Right atrium auricular region (tissue), 2 donors: ENCODE measurements at regions not wholly inside any gene's neighbourhood (a gene's known extent, or its start where the extent isn't known, plus 50 kb on each side); places are given as distances from the start of the nearest gene placed in this dataset.

Experiments
- DNase-seq: peaks from one replicate; pipeline ENCODE4 v3.0.0-alpha.2; 2019; ENCODE audit warnings: low spot score
- H3K27ac ChIP-seq, 2 donors: fragments of 200-600 bp; sonication (generic); 1 replicate in 1 of 2; 2 replicates in 1 of 2; pipeline ENCODE4 v1.5.1; 2016 to 2019
- H3K27me3 ChIP-seq, 2 donors: fragments of 200-600 bp; sonication (generic); one replicate each; pipeline versions ENCODE4 v1.5.1 to v1.6.0; 2017 to 2019
- H3K36me3 ChIP-seq: fragments of 200-600 bp; sonication (generic); one replicate; pipeline ENCODE4 v1.5.1; 2016
- H3K4me1 ChIP-seq, 2 donors: fragments of 200-600 bp; sonication (generic); one replicate each; pipeline versions ENCODE4 v1.5.1 to v1.6.0; 2017 to 2019
- H3K4me3 ChIP-seq, 2 donors: fragments of 200-600 bp; sonication (generic); 1 replicate in 1 of 2; 2 replicates in 1 of 2; pipeline ENCODE4 v1.5.1; 2017 to 2019; ENCODE audit warnings: mild to moderate bottlenecking in 1 of 2, moderate library complexity in 1 of 2
- H3K9me3 ChIP-seq, 2 donors: fragments of 200-600 bp; sonication (generic); one replicate each; pipeline ENCODE4 v1.5.1; 2019
- TF ChIP-seq, protein P1 (sequence below), 2 donors: fragments of 200-600 bp; sonication (generic); IDR thresholded peaks; one replicate each; pipeline ENCODE4 v1.5.1; 2019; ENCODE audit warnings: antibody characterized with exemption in 2 of 2

DNA sequence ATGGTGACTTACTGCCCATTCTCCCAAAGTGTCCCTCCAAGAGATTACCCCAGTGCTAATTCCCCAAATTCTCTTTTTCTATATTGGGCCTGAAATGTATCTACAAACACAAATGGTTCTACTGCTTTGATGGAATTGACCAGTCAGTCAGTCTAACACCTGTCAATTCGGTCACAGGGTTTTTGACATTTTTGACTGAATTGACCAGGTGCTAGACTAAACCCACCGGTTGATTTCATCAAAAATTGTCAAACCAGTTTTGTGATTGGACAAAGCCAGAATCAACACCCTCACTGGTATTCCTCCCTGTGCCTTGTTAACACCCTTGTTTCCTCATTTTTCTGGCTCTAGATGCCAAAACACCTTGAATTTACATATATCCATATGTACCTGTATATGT is 398.4 kb upstream of the NR2F2 start:
- no peak for DNase-seq
- TF ChIP-seq, protein P1, sequence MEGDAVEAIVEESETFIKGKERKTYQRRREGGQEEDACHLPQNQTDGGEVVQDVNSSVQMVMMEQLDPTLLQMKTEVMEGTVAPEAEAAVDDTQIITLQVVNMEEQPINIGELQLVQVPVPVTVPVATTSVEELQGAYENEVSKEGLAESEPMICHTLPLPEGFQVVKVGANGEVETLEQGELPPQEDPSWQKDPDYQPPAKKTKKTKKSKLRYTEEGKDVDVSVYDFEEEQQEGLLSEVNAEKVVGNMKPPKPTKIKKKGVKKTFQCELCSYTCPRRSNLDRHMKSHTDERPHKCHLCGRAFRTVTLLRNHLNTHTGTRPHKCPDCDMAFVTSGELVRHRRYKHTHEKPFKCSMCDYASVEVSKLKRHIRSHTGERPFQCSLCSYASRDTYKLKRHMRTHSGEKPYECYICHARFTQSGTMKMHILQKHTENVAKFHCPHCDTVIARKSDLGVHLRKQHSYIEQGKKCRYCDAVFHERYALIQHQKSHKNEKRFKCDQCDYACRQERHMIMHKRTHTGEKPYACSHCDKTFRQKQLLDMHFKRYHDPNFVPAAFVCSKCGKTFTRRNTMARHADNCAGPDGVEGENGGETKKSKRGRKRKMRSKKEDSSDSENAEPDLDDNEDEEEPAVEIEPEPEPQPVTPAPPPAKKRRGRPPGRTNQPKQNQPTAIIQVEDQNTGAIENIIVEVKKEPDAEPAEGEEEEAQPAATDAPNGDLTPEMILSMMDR (IDR thresholded peaks at IDR 0.05) = no peak
- H3K27ac ChIP-seq = no peak overlapping the region
- H3K36me3 ChIP-seq = no peaks in the 10 kb centered on the region
- H3K4me1 ChIP-seq = peaks cover 0 to 11% of the 10 kb centered on the region in 2 donors
- no peak overlapping the region for H3K4me3 ChIP-seq
- H3K27me3 ChIP-seq = no peaks in the 10 kb centered on the region
- no peaks in the 10 kb centered on the region for H3K9me3 ChIP-seq

DNA sequence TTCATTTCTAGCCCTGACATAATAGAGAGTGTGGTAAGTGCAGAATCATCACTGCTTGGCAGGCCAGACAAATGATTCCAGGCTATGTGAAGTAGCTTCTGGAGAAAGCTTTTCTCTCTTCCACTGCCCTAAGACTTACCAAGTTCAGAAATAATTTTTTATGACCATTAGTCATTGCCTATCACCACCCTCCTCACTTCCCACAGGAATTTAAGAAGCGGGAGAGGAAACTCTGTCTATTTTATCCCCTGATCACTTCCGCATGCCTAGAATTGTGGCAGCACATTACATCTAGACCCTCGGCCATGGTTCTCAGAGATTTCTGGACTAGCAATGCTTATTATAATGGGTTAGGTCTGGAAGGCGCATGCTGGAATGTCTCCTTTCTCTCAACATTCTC is 397.8 kb upstream of the NR2F2 start:
- no peaks in the 10 kb centered on the region for H3K27me3 ChIP-seq
- H3K27ac ChIP-seq = no peak overlapping the region
- no peak for DNase-seq
- no peaks in the 10 kb centered on the region for H3K9me3 ChIP-seq
- no peak overlapping the region for H3K4me3 ChIP-seq
- H3K4me1 ChIP-seq = peaks cover 0 to 11% of the 10 kb centered on the region in 2 donors
- H3K36me3 ChIP-seq = no peaks in the 10 kb centered on the region
- TF ChIP-seq, protein P1 (IDR thresholded peaks at IDR 0.05) = no peak

DNA sequence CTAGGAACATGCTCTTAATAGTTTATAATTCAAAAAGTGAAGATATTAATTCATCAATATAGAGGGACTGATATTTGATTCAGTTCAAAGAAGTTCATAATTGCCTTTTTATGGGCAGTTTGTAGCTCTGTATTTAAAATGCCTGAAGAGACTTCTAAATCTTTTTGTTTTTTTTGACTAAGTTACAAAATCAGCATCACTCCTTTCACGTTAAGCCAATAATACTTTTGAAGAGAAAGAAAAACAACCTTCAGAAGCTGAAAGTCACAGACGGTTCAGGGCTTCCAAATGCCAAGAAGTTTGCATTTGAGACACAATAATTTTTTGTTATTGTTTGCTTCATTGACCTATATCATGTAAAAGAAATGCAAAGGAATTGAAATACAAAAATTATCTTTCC is 394.6 kb upstream of the NR2F2 start:
- Histone ChIP-seq H3K27ac (no peak overlapping the region), H3K36me3 (no peaks in the 10 kb centered on the region), H3K4me1 (peaks cover 0 to 8% of the 10 kb centered on the region in 2 donors), H3K9me3 (no peaks in the 10 kb centered on the region), H3K4me3 (no peak overlapping the region), H3K27me3 (no peaks in the 10 kb centered on the region)
- TF ChIP-seq, protein P1 (IDR thresholded peaks at IDR 0.05) = no peak
- DNase-seq = no peak

DNA sequence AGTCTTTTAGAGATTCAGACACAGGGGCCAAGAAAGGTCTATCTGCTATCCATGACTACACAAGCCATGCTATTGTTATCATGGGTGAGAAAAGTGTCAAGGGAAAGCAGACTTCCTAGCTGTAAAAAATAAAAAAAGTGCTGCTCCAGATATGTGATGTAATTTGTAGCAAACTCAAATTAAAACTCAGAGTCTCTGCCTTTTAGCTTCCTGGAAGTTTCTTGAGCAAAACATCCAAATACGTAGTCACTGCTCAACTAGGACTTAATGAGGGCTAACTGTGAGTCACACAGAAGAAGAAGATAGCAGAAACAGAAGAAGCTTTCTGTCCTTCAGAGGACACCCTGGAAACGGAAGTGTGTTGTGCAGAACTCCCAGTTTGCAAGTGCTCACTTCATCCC is 393.4 kb upstream of the NR2F2 start:
- Histone ChIP-seq H3K9me3 (no peaks in the 10 kb centered on the region), H3K36me3 (no peaks in the 10 kb centered on the region), H3K27ac (no peak overlapping the region), H3K4me3 (no peak overlapping the region), H3K4me1 (no peaks in the 10 kb centered on the region), H3K27me3 (no peaks in the 10 kb centered on the region)
- no peak for DNase-seq
- TF ChIP-seq, protein P1 (IDR thresholded peaks at IDR 0.05) = no peak

DNA sequence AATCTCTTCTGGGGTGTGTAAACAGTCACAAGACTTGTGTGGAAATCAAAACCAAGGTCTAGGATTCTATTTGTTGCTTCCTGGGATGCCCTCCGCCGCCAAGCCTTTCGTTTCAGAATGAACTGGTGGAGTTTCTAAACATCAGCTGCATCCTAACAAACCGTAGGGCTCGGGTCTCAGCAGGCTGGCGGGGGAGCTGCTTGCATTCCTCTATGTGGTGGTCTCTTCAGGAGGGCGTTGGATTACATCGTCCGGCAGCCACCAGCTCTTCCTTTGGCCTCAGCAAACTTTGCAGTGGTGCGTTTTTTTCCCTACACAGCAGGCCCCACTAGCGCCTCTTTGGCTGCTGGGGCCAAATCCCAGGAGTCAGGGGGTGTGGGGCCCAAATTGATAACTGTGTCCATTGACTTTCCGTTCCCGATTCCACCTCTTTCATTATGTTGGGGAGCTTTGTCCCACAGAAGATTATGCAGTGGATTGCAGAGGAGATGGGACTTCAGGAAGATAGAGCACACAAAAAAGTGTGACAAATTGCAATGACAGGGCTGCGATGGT is 390.0 kb upstream of the NR2F2 start:
- Histone ChIP-seq H3K27ac (no peak overlapping the region), H3K4me3 (no peak overlapping the region), H3K4me1 (no peaks in the 10 kb centered on the region), H3K9me3 (no peaks in the 10 kb centered on the region), H3K27me3 (no peaks in the 10 kb centered on the region), H3K36me3 (no peaks in the 10 kb centered on the region)
- TF ChIP-seq, protein P1 (IDR thresholded peaks at IDR 0.05) = no peak
- no peak for DNase-seq

DNA sequence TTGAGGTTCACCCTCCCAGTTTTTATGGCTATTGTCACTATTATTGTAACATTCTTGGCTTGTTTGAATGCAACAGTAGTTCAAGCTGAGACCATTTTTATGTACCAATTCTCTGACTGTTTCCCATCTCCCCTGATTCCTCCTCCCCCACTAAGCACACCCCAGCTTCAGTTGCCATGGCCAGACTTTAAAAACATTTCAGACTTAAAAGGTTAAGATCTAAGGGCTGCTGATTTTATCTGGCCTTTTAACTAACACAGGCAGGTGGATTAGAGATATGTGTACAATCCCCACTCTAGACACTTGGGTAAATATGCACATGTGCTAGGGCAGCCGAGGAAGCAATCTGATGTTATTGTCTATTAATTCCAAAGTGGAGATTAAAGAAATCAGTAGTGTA is 386.3 kb upstream of the NR2F2 start:
- TF ChIP-seq, protein P1 (IDR thresholded peaks at IDR 0.05) = no peak
- Histone ChIP-seq H3K4me3 (no peak overlapping the region), H3K36me3 (no peaks in the 10 kb centered on the region), H3K9me3 (no peaks in the 10 kb centered on the region), H3K27me3 (no peaks in the 10 kb centered on the region), H3K4me1 (no peaks in the 10 kb centered on the region), H3K27ac (no peak overlapping the region)
- no peak for DNase-seq
